HG02852 (cell line): ENCODE measurements at regions not wholly inside any gene's neighbourhood (a gene's known extent, or its start where the extent isn't known, plus 50 kb on each side); places are given as distances from the start of the nearest gene placed in this dataset.

Experiments
- ATAC-seq: cut with Tn5 transposase; IDR thresholded peaks from one replicate; pipeline ENCODE4 v1.9.1; 2021; ENCODE audit warnings: mild to moderate bottlenecking, moderate library complexity; ENCODE audit not compliant: unreplicated experiment

DNA sequence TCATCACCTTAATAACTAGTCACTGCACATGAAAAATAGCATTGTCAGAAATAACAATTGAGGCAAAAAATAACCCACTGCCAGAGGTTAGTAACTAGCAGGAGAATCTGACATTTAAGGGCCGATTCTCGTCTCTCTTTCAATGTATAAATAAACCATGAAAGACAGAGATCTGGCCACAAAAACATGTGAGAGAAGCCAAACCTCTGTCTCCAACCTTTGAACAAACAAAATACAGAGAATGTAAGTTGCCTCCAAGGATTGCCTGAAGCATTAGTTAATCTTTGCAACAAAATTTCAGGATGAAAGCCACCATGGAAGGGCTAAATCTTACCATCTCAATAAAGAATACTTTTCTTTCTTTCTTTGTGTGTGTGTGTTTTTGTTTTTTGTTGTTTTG is 257.4 kb upstream of the TMTC1 start:
- no peak for ATAC-seq

DNA sequence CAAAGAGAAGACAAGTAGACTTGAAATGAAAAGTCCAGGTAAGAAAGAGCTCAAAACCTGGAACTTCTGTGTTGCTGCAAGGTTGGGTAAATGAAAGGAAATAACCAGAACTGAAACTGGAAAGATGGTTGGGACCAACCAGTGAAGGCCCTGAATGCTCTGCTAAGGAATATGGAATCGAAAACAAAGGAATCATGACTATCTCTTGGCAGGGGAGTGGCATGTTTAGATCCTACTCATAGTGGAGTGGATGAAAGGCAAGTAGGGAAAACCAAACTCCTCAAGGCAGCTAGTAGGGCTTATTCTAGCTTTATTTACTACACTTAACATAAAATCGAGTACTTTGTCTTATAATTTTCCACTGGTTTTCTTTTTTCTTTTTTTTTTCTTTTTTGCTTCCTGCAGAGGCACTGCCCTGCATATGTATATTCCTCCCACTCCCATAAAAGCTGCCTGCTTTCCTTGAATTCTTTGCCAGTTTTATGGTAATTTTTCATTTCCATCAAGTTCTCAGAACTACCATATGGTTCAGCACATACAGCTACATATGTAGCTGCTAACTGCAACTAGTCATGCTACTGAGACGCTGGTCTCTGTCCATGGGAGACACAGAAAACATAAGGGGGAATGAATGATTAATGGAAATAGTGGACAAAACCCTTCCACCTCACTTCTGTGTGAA is 247.1 kb upstream of the TMTC1 start:
- no peak for ATAC-seq

DNA sequence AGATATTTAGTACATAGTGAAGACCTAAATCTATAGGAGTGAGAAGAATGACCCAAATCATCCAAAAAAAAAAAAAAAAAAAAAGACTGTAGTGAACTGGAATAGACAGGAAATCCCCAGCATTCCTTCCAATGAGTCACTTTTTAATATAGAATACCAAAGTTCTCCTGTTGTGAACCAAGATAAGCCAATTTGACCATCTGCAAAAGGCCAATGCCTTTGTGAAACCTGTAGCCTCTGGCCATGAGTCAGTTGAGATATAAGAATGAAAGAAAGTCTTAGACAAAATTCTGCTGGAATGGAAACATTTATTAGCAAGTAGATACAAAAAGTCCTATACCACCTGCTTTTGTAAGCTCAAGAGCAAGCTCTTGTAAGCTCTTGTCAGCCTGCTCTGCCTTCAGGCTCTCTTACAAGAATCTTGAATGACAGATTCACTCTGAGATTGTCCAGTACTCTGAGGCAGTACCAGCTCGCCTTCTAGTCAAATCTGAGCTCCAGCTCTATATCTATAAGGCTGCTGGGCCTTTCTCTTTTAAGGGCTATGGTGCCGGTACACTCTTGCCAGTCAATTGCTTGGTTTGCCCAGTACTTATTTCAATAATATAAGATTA is 243.0 kb upstream of the TMTC1 start:
- ATAC-seq = no peak

DNA sequence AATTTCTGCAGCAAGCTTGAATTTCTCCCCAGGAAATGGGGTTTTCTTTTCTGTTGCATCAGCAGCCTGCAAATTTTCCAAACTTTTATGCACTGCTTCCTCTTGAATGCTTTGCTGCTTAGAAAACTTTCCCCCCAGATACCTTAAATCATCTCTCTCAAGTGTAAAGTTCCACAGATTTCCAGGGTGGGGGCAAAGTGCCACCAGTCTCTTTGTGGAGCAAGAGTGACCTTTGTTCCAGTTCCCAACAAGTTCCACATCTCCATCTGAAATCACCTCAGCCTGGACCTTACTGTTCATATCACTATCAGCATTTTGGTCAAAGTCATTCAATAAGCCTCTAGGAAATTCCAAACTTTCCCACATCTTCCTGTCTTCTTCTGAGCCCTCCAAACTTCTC is 241.6 kb upstream of the TMTC1 start:
- ATAC-seq = no peak

DNA sequence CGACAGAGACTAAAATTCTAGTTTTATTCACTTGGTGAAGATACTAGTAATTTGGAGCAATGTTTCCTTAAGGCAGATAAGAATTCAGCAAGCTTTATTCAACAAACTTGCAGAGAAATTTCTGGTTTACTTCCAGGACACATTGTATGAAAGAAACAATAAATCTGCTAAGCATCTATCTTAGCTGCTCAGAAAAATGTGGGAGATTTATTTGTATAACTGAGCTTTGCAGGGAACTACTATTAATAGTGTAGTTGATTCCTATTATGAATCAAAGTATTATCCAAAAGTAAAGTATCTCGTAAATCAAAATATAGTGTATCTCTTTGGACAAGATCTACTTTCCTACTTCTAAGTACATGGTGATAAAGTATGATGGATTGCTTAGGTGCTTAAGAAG is 239.4 kb upstream of the TMTC1 start:
- ATAC-seq = no peak

DNA sequence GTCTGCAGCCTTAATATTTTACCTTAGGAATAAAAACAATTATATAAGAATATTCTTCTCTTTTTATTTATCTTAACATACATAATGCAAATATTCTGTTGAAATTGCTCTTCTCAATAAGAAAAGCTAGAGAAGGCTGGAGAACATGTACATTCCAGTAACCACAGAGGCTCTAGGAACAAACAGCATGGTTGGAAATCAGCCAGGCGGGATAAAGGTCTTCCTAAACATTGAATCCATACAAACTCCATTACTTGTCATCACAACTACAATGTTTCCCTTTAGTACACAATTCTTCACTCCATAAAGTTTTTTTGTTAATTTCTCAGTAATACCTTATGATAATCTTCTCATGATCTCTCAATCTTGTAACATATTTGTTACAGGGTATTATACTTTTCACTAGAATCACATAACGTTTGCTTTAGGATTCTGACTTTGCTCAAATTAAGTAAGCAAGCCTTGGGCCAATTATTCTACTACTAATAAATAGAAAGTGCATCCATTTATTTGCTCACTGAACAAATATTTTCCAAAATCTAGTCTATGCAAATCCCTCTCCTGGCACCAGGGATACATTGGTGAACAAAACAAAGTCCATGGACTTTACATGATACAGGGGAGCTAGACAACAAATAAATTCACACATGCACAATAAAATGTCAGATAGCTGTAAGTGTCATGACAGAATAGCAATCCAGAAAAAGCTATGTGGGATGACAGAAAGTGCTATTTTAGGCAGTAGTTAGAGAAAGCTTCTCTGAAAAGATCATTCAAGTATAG is 237.5 kb upstream of the TMTC1 start:
- no peak for ATAC-seq

DNA sequence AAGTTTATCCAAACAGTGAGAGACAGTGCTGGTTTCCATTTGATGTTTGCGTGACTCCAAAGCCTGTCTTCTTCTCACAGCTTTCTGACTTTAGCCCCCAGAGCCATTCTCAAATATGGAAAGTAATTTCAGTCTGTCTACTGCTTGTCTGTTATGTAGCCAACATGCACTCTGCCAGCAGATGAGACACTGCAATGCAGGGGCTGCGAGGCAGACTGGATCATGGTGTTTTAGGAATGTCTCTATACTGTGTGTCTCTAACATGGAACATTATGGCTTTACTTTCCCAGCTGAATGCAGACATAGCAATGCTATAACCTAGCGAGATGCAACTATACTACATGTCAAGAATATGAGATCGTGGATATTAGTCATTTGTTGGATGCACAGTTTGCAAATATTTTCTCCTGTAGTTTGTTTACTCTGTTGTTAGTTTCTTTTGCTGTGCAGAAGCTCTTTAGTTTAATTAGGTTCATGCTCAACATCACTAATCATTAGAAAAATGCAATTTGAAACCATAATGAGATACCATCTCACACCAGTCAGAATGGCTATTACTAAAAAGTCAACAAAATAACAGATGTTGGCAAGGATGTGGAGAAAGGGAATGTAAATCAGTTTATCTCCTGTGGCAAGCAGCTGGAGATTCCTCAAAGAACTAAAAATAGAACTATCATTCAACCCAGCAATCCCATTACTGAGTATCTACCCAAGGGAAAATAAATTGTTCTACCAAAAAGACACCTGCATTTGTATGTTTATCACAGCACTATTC is 235.8 kb upstream of the TMTC1 start:
- ATAC-seq = no peak

DNA sequence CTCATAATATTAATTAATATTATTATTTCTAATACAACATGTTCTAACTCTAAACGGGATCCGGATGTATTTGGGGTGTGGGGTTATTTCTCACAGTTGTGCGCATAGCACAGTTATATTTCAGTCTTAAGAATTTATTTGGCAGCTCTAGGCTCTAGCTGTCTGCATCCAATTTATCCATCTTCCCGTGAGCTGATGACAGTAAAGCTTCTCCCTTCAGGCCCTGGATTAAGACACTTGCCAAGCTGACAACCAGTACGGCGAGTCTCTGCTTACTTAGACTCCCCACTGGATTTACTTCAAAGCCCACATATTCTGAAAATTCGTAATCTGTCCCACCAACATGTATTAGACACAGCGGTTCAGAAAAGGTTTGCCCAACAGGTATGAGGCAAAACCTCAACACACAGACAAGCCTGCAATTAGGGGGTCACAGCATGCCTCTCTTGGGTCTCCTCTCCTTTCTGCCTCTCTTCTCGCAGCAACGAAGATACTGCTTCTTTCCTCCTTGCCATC is 232.9 kb upstream of the TMTC1 start:
- ATAC-seq = no peak

DNA sequence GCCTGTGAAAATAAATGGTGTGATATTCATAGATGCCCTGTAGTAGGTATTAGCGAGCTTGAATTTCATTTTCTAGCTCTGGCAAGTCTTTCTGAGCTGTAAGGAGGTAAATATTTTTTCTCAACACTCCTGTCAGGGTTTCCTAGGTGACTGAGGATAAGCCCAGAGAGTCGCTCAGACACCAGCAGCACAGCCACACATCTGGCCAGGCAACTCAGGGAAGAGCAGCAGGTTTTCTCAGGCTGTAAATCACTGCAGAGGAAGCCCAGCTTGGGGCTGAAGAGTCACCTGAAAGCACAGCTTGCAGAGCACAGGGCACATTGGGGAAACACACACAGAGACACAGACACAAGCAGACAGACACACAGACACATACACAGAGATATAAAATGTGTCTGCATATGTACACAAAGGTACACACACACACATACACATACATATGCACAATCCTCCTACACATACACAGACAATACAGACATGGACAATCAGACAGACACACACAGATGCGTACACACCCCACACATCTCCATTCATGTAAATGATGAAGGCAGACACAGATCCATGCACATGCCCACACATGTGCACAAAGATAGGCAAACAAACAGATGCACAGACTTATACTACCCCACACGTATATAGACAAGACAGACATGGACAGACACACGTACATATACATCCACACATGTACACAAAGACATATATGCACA is 232.0 kb upstream of the TMTC1 start:
- ATAC-seq = no peak

DNA sequence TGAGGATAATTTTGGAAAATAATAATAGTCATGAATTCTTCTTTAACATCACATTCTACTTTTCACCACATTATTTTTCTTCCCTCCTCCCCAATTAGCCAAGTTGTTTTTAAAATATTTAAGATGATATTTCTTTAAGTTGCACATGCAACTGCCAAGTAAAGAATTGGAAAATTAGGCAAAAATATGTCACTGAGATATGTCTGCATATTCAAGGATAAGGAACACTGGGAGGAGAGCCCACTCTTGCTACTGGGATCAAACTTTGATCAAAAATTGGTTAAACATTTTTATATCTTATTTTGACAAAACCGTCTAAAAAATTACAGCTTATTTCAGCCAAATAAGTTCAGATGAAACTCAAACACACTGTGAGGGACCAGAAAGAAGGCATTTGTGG is 231.2 kb upstream of the TMTC1 start:
- no peak for ATAC-seq

DNA sequence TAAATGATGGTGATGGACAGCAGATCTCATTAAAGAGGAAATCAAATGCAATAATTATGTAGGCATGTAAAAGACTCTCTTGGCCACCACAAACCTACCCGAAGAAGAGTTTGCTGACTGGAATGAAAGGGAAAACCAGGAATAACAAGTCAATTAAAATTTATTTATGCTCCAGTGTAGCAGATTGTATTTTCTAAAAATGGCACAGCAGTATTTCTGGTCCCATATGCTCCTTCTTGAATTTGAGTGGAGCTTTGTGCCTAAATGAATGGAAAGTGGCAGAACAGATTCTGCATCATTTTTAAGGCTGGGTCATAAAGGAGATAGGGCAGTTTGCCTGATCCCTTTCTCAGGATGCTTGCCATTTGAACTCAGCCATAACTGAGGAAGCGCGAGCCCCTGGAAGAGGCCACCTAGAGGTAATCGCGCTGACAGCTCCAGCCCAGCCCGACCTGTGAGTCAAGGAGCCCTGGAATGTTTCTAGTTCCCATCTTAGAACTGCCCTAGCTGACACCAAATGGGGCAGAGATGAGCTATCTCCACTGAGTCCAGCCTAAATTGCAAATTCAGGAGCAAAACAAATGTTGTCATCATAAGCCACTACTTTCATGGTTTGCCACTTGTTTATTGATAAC is 229.2 kb upstream of the TMTC1 start:
- no peak for ATAC-seq

DNA sequence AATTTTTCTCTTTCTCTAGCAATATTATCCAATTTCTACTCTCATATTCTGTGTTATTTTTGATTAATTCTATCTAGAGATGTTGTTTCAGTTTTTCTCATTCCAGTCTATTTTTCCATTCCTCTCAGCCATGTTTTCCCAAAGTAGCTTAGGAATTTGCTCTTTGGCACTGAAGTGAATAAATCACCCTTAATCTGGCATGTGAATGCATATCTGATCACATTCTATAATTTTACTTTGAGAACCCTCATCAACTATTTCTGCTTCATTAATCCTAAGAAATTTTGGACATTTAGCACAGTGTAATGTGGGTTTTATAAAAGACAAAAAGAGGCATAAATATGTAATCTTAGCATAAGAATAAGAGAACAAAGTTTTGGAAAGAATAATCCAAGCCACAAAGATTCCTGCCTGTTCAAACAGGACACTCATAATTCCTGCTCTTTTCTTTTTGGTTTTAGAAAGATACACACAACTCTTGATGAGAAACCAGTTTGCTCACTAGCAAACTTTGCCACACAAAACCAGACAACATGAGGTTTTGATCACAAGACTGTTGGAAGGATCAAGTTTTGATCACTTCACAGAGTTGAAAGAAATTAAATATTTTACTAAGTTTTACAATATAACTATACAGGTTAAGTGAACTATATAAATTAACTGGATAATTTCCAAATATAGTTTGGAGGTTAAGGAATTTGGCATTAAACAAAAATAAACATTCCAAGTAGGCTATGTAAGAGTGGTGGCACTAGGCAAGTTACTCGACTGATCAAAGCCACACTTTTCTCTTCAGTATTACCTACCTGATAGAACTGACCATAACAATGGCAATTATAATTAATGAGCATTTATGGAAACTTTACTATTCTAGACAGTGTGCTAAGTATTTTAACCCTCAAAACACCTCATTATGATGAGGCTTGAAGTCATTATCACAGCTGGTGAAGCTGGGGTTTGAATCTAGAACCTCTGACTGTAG is 226.6 kb upstream of the TMTC1 start:
- no peak for ATAC-seq

DNA sequence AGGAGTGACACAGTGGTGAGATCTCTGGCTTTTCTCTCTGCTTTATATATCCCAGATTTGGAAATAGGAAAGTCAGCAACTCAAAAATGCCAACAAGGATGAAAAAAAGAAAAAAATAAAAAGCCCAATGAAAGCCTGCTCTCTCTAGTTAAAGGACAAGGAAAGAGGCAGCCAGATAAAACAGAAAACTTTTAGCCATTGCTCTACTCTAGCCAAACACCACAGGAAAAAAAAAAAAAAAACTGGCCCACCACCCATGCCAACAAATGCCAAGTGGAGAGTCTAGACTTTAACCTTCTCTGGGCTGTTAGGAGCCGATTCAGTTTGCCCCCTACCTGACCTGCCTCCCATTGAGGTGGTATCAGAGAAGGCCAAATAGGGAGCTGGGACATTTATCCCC is 222.3 kb upstream of the TMTC1 start:
- ATAC-seq = no peak

DNA sequence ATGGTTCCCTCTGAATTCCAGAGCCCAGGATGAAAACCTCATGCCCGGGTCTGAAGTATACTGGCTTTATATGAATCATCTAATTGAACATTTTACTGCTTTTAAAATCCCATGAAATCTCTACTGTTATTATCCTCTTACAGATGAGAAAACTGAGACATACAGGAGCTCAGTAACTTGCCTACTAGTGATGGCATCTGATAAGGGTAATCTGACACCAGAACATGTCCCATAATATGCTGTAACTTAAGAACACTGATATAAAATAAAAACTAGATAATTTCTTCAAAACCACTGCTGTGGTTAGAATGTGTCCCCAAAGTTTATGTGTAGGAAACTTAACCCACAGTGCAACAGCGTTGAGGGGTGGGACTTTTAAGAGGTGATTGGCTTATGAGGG is 219.6 kb upstream of the TMTC1 start:
- ATAC-seq = no peak

DNA sequence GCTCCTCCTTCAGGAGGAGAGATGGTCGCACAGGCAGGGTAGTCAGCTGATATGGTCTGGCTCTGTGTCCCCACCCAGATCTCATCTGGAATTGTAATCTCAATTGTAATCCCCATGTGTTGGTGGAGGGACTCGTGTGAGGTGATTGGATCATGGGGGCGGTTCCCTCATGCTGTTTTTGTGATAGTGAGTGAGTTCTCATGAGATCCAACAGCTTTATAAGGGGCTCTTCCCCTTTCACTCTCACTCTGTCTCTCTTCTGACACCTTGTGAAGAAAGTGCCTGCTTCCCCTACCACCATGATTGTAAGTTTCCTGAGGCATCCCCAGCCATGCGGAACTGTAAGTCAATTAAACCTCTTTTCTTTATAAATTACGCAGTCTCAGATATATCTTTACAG is 218.9 kb upstream of the TMTC1 start:
- no peak for ATAC-seq

DNA sequence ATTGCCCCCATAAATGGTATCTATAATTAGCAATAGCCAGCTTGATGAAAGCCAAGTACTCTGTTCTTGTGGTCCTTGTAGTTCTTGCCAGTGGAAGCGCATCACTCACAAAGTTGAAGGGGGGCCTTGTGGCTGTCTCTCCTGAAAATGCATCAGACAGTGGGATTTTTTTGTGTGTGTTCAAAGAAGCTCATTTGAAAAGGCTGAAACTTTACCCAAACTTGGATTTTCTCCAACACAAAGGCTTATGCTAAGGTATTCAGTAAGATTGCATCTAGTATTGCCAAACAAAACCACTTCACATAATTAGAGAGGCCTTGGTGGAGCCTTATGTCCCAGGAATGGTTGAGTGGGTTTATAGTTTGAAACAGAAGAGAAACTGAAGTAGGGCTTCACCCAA is 216.7 kb upstream of the TMTC1 start:
- ATAC-seq = no peak

DNA sequence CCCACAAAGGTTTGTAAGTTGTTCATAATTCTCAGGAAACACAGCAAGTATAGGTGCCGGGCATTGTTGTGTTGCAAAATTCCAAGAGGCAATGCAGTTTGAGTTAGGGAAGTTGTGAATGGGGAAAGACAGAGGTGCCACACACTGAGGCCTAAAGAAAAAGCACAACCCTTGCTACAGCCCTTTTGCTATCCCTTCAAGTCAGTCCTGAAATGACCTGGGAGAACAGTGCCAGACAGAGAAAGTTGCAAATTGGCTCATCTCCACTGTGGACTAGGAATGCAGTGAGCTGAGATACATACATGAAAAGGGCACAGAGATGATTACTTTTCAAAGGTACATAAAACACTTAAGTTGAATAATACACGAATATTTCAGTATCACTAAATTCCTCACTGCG is 213.3 kb upstream of the TMTC1 start:
- no peak for ATAC-seq

DNA sequence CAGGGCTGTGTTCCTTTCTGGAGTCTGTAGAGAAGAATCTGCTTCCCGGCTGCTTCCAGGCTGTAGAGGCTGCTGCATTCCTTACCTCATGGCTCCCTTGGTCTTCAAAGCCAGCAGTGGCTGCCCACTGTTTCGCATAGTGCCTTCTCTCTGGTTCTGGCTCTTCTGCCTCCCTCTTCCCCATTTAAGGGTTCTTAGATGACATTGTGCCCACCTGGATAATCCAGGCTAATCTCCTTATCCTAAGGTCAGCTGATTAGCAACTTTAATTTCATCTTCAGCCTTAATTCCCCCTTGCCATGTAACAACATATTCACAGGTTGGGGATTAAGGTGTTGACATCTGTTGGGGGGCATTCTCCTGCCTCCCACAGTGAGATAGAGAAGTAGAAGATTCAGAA is 208.6 kb upstream of the TMTC1 start:
- no peak for ATAC-seq

DNA sequence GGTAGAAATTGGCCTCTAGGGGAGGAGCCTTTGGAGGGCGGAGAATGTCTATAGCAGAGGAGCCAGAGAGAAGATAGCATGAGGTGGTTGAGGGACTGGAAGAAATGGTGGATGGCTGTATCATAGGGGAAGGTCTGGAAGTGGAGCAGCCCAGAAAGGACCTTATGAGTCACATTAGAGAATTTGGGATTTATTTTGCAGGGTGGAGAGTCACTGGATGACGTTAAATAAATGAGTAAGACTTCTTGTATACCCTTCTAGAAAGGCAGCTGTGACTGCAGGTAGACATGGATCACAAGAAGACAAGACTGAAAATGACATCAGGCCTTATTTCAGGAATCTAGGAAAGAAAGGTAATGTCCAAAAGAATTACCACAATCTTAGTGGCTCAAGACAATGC is 208.2 kb upstream of the TMTC1 start:
- ATAC-seq = no peak
